CD4-positive, alpha-beta T cell (primary cell): ENCODE measurements at regions not wholly inside any gene's neighbourhood (a gene's known extent, or its start where the extent isn't known, plus 50 kb on each side); places are given as distances from the start of the nearest gene placed in this dataset.

Experiments used
- ATAC-seq: fragments of 200-7000 bp; cut with Tn5 transposase; one replicate; pipeline ENCODE4 v1.10.0; 2022; ENCODE audit warnings: mild to moderate bottlenecking; ENCODE audit not compliant: poor library complexity
- CTCF ChIA-PET: fragments of 350-600 bp; sonication (Branson Sonifier 250); formaldehyde crosslinking; loops from one replicate; lab custom pipeline; 2021; ENCODE audit warnings: antibody characterized with exemption, inconsistent platforms; lab: Charles Lee
- POLR2A ChIA-PET: fragments of 350-600 bp; sonication (Branson Sonifier 250); formaldehyde crosslinking; loops from one replicate; lab custom pipeline; 2021; ENCODE audit warnings: antibody characterized with exemption, inconsistent platforms; lab: Charles Lee
- DNase-seq, 14 experiments: peaks; one replicate each; pipeline ENCODE4 v3.0.0-alpha.2; 2013 to 2020; ENCODE audit warnings: mixed read lengths in 2 of 14
- H3K27ac ChIP-seq, 2 donors: one replicate each; pipeline versions ENCODE4 v1.5.1 to v1.7.0; 2013; ENCODE audit warnings: low read length in 2 of 2, low read depth in 1 of 2, mild to moderate bottlenecking in 1 of 2
- H3K27me3 ChIP-seq, 2 experiments: 1 replicate in 1 of 2; 2 replicates in 1 of 2; pipeline versions ENCODE4 v1.6.1 to v1.7.0; 2013; ENCODE audit warnings: low read length in 2 of 2, control low read depth in 1 of 2, mild to moderate bottlenecking in 1 of 2, moderate library complexity in 1 of 2; ENCODE audit not compliant: insufficient read depth in 2 of 2, control insufficient read depth in 1 of 2
- H3K36me3 ChIP-seq: one replicate; pipeline ENCODE4 v1.6.1; 2013; ENCODE audit warnings: low read length, control low read depth; ENCODE audit not compliant: insufficient read depth
- H3K4me1 ChIP-seq: one replicate; pipeline ENCODE4 v1.6.1; 2013; ENCODE audit warnings: low read length, control low read depth; ENCODE audit not compliant: insufficient read depth
- H3K4me3 ChIP-seq: one replicate; pipeline ENCODE4 v1.5.1; 2013; ENCODE audit warnings: mild to moderate bottlenecking, low read length, moderate library complexity
- H3K9me3 ChIP-seq, 2 experiments: 1 replicate in 1 of 2; 2 replicates in 1 of 2; pipeline versions ENCODE4 v1.6.1 to v1.7.0; 2013; ENCODE audit warnings: low read length in 2 of 2, mild to moderate bottlenecking in 2 of 2, control low read depth in 1 of 2, moderate library complexity in 1 of 2; ENCODE audit not compliant: control insufficient read depth in 1 of 2, insufficient read depth in 1 of 2
- H3K27ac Mint-ChIP-seq: one replicate; pipeline ENCODE4 v1.8.0; 2020; ENCODE audit warnings: mixed read lengths
- H3K27me3 Mint-ChIP-seq: one replicate; pipeline ENCODE4 v1.8.0; 2021; ENCODE audit warnings: mixed read lengths
- H3K36me3 Mint-ChIP-seq: one replicate; pipeline ENCODE4 v1.8.0; 2021; ENCODE audit warnings: low read depth, mixed read lengths
- H3K4me1 Mint-ChIP-seq: one replicate; pipeline ENCODE4 v1.8.0; 2021; ENCODE audit warnings: low read depth, mixed read lengths
- H3K4me3 Mint-ChIP-seq: one replicate; pipeline ENCODE4 v1.8.0; 2020; ENCODE audit warnings: mild to moderate bottlenecking, mixed read lengths
- H3K9me3 Mint-ChIP-seq: one replicate; pipeline ENCODE4 v1.8.0; 2020; ENCODE audit warnings: mixed read lengths
- CTCF ChIP-seq: fragments of 200-600 bp; IDR thresholded peaks from one replicate; pipeline ENCODE4 v1.8.0; 2022; ENCODE audit warnings: antibody characterized with exemption, mild to moderate bottlenecking
- intact Hi-C, 2 experiments: fragments of 100-400 bp; cut with DNase I in 1 of 2; cut with micrococcal nuclease in 1 of 2; formaldehyde crosslinking; loops; one replicate each; pipeline versions ENCODE4 v1.15.1 to v1.9.0; 2023 to 2025; cut with DNase I, micrococcal nuclease

GRCh38 chr9:115969096-115969495 lies 184.5 kb upstream of the PAPPA start:
- no peak for TF ChIP-seq CTCF
- no peaks in the 10 kb centered on the region for H3K4me1 ChIP-seq
- ChIA-PET POLR2A (no interaction called here), CTCF (no interaction called here)
- H3K27me3 ChIP-seq, result no peaks in the 10 kb centered on the region
- Mint-ChIP-seq H3K27me3 (no peaks in the 10 kb centered on the region), H3K4me1 (no peaks in the 10 kb centered on the region), H3K9me3 (peaks cover 11% of the 10 kb centered on the region), H3K27ac (no peak overlapping the region), H3K4me3 (no peak overlapping the region), H3K36me3 (no peaks in the 10 kb centered on the region)
- intact Hi-C loops, result no loop called here
- H3K4me3 ChIP-seq, result no peak overlapping the region
- DNase-seq (no peak), ATAC-seq (no peak)
- peaks cover 0 to 8% of the 10 kb centered on the region in 2 experiments for H3K9me3 ChIP-seq
- no peaks in the 10 kb centered on the region for H3K36me3 ChIP-seq
- no peak overlapping the region for H3K27ac ChIP-seq

- Histone ChIP-seq H3K27ac (no peak overlapping the region), H3K4me1 (no peaks in the 10 kb centered on the region), H3K36me3 (no peaks in the 10 kb centered on the region), H3K9me3 (peaks cover 0 to 3% of the 10 kb centered on the region in 2 experiments), H3K4me3 (no peak overlapping the region), H3K27me3 (no peaks in the 10 kb centered on the region)
- ATAC-seq (no peak), DNase-seq (no peak)
- Mint-ChIP-seq H3K36me3 (no peaks in the 10 kb centered on the region), H3K4me3 (no peak overlapping the region), H3K27ac (no peak overlapping the region), H3K9me3 (peaks cover 10% of the 10 kb centered on the region), H3K4me1 (no peaks in the 10 kb centered on the region), H3K27me3 (no peaks in the 10 kb centered on the region)
- TF ChIP-seq CTCF, result no peak
- POLR2A ChIA-PET, result no interaction called here
- intact Hi-C loops, result no loop called here
- CTCF ChIA-PET, result no interaction called here
These were observed 181.2 kb upstream of the PAPPA start for GRCh38 chr9:115972362-115972761.

- Mint-ChIP-seq H3K27me3 (no peaks in the 10 kb centered on the region), H3K27ac (no peak overlapping the region), H3K4me1 (no peaks in the 10 kb centered on the region), H3K36me3 (no peaks in the 10 kb centered on the region), H3K9me3 (peaks cover 10% of the 10 kb centered on the region), H3K4me3 (no peak overlapping the region)
- Histone ChIP-seq H3K27me3 (no peaks in the 10 kb centered on the region), H3K27ac (no peak overlapping the region), H3K9me3 (no peaks in the 10 kb centered on the region), H3K36me3 (no peaks in the 10 kb centered on the region), H3K4me3 (no peak overlapping the region), H3K4me1 (no peaks in the 10 kb centered on the region)
- intact Hi-C loops, result no loop called here
- no peak for ATAC-seq
- CTCF ChIA-PET, result no interaction called here
- POLR2A ChIA-PET, result no interaction called here
- no peak for TF ChIP-seq CTCF
- DNase-seq, result no peak
These were observed 180.6 kb upstream of the PAPPA start for GRCh38 chr9:115972843-115973595.
